GM23338 (cell line): ENCODE measurements at regions not wholly inside any gene's neighbourhood (a gene's known extent, or its start where the extent isn't known, plus 50 kb on each side); places are given as distances from the start of the nearest gene placed in this dataset.

Source experiments
- ATAC-seq: fragments of 200-7000 bp; cut with Tn5 transposase; 3 replicates; pipeline ENCODE4 v1.9.1; 2020
- DNase-seq: peaks from one replicate; pipeline ENCODE4 v3.0.0-alpha.2; 2015; ENCODE audit warnings: low spot score
- H2AFZ ChIP-seq: fragments of 200-600 bp; sonication (generic); 2 replicates; pipeline ENCODE4 v1.8.0; 2016; ENCODE audit warnings: antibody characterized with exemption, mild to moderate bottlenecking, moderate library complexity
- H3F3A ChIP-seq: fragments of 200-600 bp; sonication (generic); replicated peaks from 2 replicates; pipeline ENCODE4 v1.8.0; 2017; ENCODE audit warnings: antibody characterized with exemption, mixed run types, low read depth
- H3K27ac ChIP-seq: fragments of 200-600 bp; sonication (generic); 2 replicates; pipeline ENCODE4 v1.6.1; 2016; ENCODE audit warnings: low read depth
- H3K27me3 ChIP-seq: fragments of 200-600 bp; sonication (generic); 2 replicates; pipeline ENCODE4 v1.8.0; 2016; ENCODE audit warnings: mild to moderate bottlenecking, mixed run types, moderate library complexity; ENCODE audit not compliant: insufficient read depth
- H3K36me3 ChIP-seq: fragments of 200-600 bp; sonication (generic); 2 replicates; pipeline ENCODE4 v1.8.0; 2016; ENCODE audit warnings: mild to moderate bottlenecking; ENCODE audit not compliant: insufficient read depth
- H3K4me1 ChIP-seq: fragments of 200-600 bp; sonication (generic); 2 replicates; pipeline ENCODE4 v1.8.0; 2016; ENCODE audit warnings: mild to moderate bottlenecking, moderate library complexity; ENCODE audit not compliant: insufficient read depth
- H3K4me2 ChIP-seq: fragments of 200-600 bp; sonication (generic); 2 replicates; pipeline ENCODE4 v1.7.1; 2017; ENCODE audit warnings: mixed run types
- H3K4me3 ChIP-seq: fragments of 200-600 bp; sonication (generic); 2 replicates; pipeline ENCODE4 v1.6.1; 2016; ENCODE audit warnings: mixed run types
- H3K79me2 ChIP-seq: fragments of 200-600 bp; sonication (generic); replicated peaks from 2 replicates; pipeline ENCODE4 v1.8.0; 2017; ENCODE audit warnings: mild to moderate bottlenecking; ENCODE audit not compliant: insufficient read depth
- H3K9me2 ChIP-seq: fragments of 200-600 bp; sonication (generic); 2 replicates; pipeline ENCODE4 v1.8.0; 2017; ENCODE audit not compliant: insufficient read depth
- H4K20me1 ChIP-seq: fragments of 200-600 bp; sonication (generic); replicated peaks from 2 replicates; pipeline ENCODE4 v1.8.0; 2017; ENCODE audit warnings: mild to moderate bottlenecking; ENCODE audit not compliant: insufficient read depth
- H3K27ac Mint-ChIP-seq: 2 replicates; pipeline ENCODE4 v1.8.0; 2020; ENCODE audit warnings: inconsistent platforms, mild to moderate bottlenecking, moderate library complexity, mixed read lengths
- H3K27me3 Mint-ChIP-seq: 3 replicates; pipeline ENCODE4 v1.8.0; 2022; ENCODE audit warnings: low read depth, mild to moderate bottlenecking, moderate library complexity, mixed read lengths, inconsistent platforms; ENCODE audit not compliant: insufficient read depth, poor library complexity
- H3K36me3 Mint-ChIP-seq: 3 replicates; pipeline ENCODE4 v1.8.0; 2021; ENCODE audit warnings: low read depth, mild to moderate bottlenecking, inconsistent platforms, moderate library complexity, mixed read lengths
- H3K4me1 Mint-ChIP-seq: 3 replicates; pipeline ENCODE4 v1.8.0; 2020; ENCODE audit warnings: mild to moderate bottlenecking, inconsistent platforms, mixed read lengths
- H3K4me3 Mint-ChIP-seq: 3 replicates; pipeline ENCODE4 v1.8.0; 2021; ENCODE audit warnings: moderate library complexity, mild to moderate bottlenecking, inconsistent platforms, mixed read lengths
- H3K9me3 Mint-ChIP-seq: 3 replicates; pipeline ENCODE4 v1.8.0; 2020; ENCODE audit warnings: moderate library complexity, mild to moderate bottlenecking, inconsistent platforms, mixed read lengths
- CREB1 ChIP-seq: fragments of 250-450 bp; sonication (Bioruptor Pico); IDR thresholded peaks from 2 replicates; pipeline ENCODE4 v1.5.0; 2020; ENCODE audit warnings: low read depth, mild to moderate bottlenecking, moderate library complexity
- CTCF ChIP-seq, 2 experiments: fragments of 200-600 bp in 1 of 2; sonication (generic) in 1 of 2; conservative IDR thresholded peaks; 2 replicates each; pipeline versions ENCODE4 v1.5.1 to v1.6.1; 2016 to 2017; ENCODE audit warnings: antibody characterized with exemption in 2 of 2, low read depth in 2 of 2, mild to moderate bottlenecking in 2 of 2, moderate library complexity in 1 of 2
- ETS1 ChIP-seq: IDR thresholded peaks from 2 replicates; pipeline ENCODE4 v1.6.1; 2016; ENCODE audit warnings: antibody characterized with exemption
- EZH2 ChIP-seq: fragments of 200-600 bp; sonication (generic); IDR thresholded peaks from one replicate; pipeline ENCODE4 v1.8.0; 2017; ENCODE audit warnings: antibody characterized with exemption, mild to moderate bottlenecking, low read depth; ENCODE audit not compliant: unreplicated experiment
- EZH2phosphoT487 ChIP-seq: fragments of 200-600 bp; sonication (generic); IDR thresholded peaks from one replicate; pipeline ENCODE4 v1.8.1; 2018; ENCODE audit warnings: antibody characterized with exemption; ENCODE audit not compliant: unreplicated experiment
- JUNB ChIP-seq: IDR thresholded peaks from one replicate; pipeline ENCODE4 v1.6.1; 2016; ENCODE audit warnings: antibody characterized with exemption; ENCODE audit not compliant: unreplicated experiment
- NANOG ChIP-seq: IDR thresholded peaks from 2 replicates; pipeline ENCODE4 v1.6.1; 2016; ENCODE audit warnings: antibody characterized with exemption, borderline replicate concordance
- POLR2AphosphoS5 ChIP-seq: IDR thresholded peaks from 2 replicates; pipeline ENCODE4 v1.6.1; 2016; ENCODE audit warnings: antibody characterized with exemption, low read depth
- REST ChIP-seq: IDR thresholded peaks from one replicate; pipeline ENCODE4 v1.6.1; 2018; ENCODE audit warnings: antibody characterized with exemption; ENCODE audit not compliant: unreplicated experiment
- STAT1 ChIP-seq: IDR thresholded peaks from one replicate; pipeline ENCODE4 v1.6.1; 2016; ENCODE audit warnings: antibody characterized with exemption; ENCODE audit not compliant: unreplicated experiment
- ZNF114 ChIP-seq: fragments of 250-450 bp; sonication (Bioruptor Pico); IDR thresholded peaks from 2 replicates; pipeline ENCODE4 v1.5.0; 2020; ENCODE audit warnings: mild to moderate bottlenecking, moderate library complexity

GRCh38 chr9:29439961-29440360 lies 1866.7 kb upstream of the C9orf72 start:
- no peak overlapping the region; the same call in 1 of the 2 replicates for H3K27ac Mint-ChIP-seq
- Histone ChIP-seq H4K20me1 (no peaks in the 10 kb centered on the region), H3K4me1 (no peaks in the 10 kb centered on the region), H3K9me2 (no peaks in the 10 kb centered on the region; the same call in 1 of the 2 replicates), H3K4me3 (no peak overlapping the region), H3F3A (no peaks in the 10 kb centered on the region), H3K4me2 (no peak overlapping the region), H3K79me2 (no peaks in the 10 kb centered on the region), H3K27ac (no peak overlapping the region), H2AFZ (no peak overlapping the region), H3K36me3 (no peaks in the 10 kb centered on the region), H3K27me3 (no peaks in the 10 kb centered on the region)
- DNase-seq (no peak), ATAC-seq (no peak)
- no peak overlapping the region for H3K4me3 Mint-ChIP-seq
- no peaks in the 10 kb centered on the region for H3K9me3 Mint-ChIP-seq
- no peaks in the 10 kb centered on the region for H3K27me3 Mint-ChIP-seq
- H3K36me3 Mint-ChIP-seq = no peaks in the 10 kb centered on the region; the same call in 2 of the 3 replicates
- TF ChIP-seq ZNF114 (no peak), CTCF (conservative IDR thresholded peaks at IDR 0.05; ENCODE audit: low read depth in 2 of 2) (no peak), EZH2phosphoT487 (no peak), JUNB (no peak), NANOG (no peak), POLR2AphosphoS5 (no peak), REST (no peak), CREB1 (no peak), ETS1 (no peak)
- H3K4me1 Mint-ChIP-seq = no peaks in the 10 kb centered on the region; the same call in 2 of the 3 replicates

- Histone ChIP-seq H3K4me3 (no peak overlapping the region), H3K4me1 (no peaks in the 10 kb centered on the region), H3K4me2 (no peak overlapping the region), H3K27me3 (no peaks in the 10 kb centered on the region), H3F3A (no peaks in the 10 kb centered on the region), H3K9me2 (no peaks in the 10 kb centered on the region; the same call in 1 of the 2 replicates), H3K36me3 (no peaks in the 10 kb centered on the region), H3K27ac (no peak overlapping the region), H2AFZ (no peak overlapping the region), H3K79me2 (no peaks in the 10 kb centered on the region), H4K20me1 (no peaks in the 10 kb centered on the region)
- H3K4me1 Mint-ChIP-seq = no peaks in the 10 kb centered on the region; the same call in 2 of the 3 replicates
- ATAC-seq = no peak
- no peak overlapping the region for H3K27ac Mint-ChIP-seq
- no peak for DNase-seq
- TF ChIP-seq STAT1 (no peak), EZH2 (no peak)
- H3K27me3 Mint-ChIP-seq = no peaks in the 10 kb centered on the region
- H3K9me3 Mint-ChIP-seq = no peaks in the 10 kb centered on the region
- no peaks in the 10 kb centered on the region; the same call in 2 of the 3 replicates for H3K36me3 Mint-ChIP-seq
- no peak overlapping the region for H3K4me3 Mint-ChIP-seq
Measured at GRCh38 chr9:29440449-29440848, 1867.2 kb upstream of the C9orf72 start.
